HEK293T (cell line): ENCODE measurements at regions not wholly inside any gene's neighbourhood (a gene's known extent, or its start where the extent isn't known, plus 50 kb on each side); places are given as distances from the start of the nearest gene placed in this dataset.

ENCODE experiments used
- BHLHE40 ChIP-seq: fragments of 450-650 bp; IDR thresholded peaks from 2 replicates; pipeline ENCODE4 v1.6.1; 2016; ENCODE audit warnings: mild to moderate bottlenecking, moderate library complexity, borderline replicate concordance
- ELF4 ChIP-seq: fragments of 450-650 bp; IDR thresholded peaks from 2 replicates; pipeline ENCODE4 v1.6.1; 2017; ENCODE audit warnings: antibody characterized with exemption
- FOXA1 ChIP-seq: fragments of 450-650 bp; IDR thresholded peaks from 2 replicates; pipeline ENCODE4 v1.6.1; 2016; ENCODE audit warnings: mild to moderate bottlenecking
- FOXK2 ChIP-seq: fragments of 450-650 bp; IDR thresholded peaks from 2 replicates; pipeline ENCODE4 v1.6.1; 2016; ENCODE audit warnings: mild to moderate bottlenecking
- FOXM1 ChIP-seq: fragments of 450-650 bp; IDR thresholded peaks from 2 replicates; pipeline ENCODE4 v1.6.1; 2017; ENCODE audit warnings: mild to moderate bottlenecking, borderline replicate concordance
- HDGF ChIP-seq: fragments of 450-650 bp; IDR thresholded peaks from 2 replicates; pipeline ENCODE4 v1.6.1; 2017; ENCODE audit warnings: antibody characterized with exemption, borderline replicate concordance
- L3MBTL2 ChIP-seq: fragments of 450-650 bp; conservative IDR thresholded peaks from 2 replicates; pipeline ENCODE4 v1.6.1; 2016; ENCODE audit warnings: mild to moderate bottlenecking
- LEF1 ChIP-seq: fragments of 450-650 bp; IDR thresholded peaks from 2 replicates; pipeline ENCODE4 v1.6.1; 2017; ENCODE audit warnings: mild to moderate bottlenecking, borderline replicate concordance
- NFRKB ChIP-seq: fragments of 450-650 bp; IDR thresholded peaks from 2 replicates; pipeline ENCODE4 v1.6.1; 2016; ENCODE audit warnings: mild to moderate bottlenecking, moderate library complexity
- TARDBP ChIP-seq: fragments of 450-650 bp; IDR thresholded peaks from 2 replicates; pipeline ENCODE4 v1.6.1; 2016

DNA sequence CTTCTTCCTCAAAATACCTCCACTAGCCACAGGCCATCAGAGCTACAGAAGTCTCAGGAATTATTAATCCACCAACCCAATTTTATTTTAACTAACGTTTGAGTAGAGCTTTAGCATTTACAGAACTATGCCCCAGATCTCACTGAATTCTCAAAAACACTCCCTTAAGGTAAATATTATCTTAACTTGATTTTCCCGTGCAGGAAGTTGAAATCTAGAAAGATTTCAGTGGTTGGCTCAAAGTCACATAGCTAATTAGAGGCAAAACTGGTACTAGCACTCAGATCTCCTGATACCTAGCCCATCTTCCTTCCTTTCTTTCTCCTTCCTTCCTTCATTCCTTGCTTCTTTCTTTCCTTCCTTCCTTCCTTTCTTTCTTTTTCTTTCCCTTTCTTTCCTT, 298.3 kb downstream of the ENC1 start:
- TF ChIP-seq HDGF (no peak), TARDBP (no peak), LEF1 (no peak), FOXA1 (no peak), NFRKB (no peak), FOXM1 (no peak), ELF4 (no peak), L3MBTL2 (no peak), BHLHE40 (no peak), FOXK2 (no peak)
